ENCODE measurements at regions not wholly inside any gene's neighbourhood (a gene's known extent, or its start where the extent isn't known, plus 50 kb on each side); places are given as distances from the start of the nearest gene placed in this dataset.

DNA sequence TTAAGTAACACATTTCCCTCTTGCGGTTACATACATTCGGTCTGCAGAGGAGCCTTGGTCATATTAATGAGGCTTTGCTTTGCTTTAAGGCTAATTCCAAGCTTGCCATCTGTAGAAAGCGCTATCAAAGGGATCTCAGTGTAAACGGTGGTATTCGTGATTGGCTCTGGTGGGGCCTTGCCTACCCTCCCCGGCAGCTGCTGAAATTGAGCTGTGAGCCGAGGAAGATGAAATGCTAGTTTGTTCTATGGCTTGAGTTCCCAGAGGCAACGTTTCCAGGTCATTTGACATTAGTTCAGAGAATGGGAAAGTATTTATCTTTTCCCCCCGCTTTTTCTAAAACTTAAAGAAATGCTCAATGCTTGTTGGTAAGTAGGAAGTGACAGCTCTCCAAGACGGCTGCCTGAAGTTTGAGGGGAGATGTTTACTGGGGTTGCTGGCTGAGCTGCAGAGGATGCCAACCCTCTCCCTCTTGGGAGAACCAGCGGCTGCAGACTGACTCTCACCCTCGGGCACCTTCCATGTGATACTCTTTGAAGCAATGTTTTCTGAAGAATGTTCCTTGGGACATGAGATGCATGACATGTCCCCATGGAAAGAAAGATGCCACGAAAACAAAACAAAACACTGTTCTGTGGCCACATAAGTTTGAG is 458.7 kb upstream of the EEF2KMT start:
- no peak for DNase-seq

DNA sequence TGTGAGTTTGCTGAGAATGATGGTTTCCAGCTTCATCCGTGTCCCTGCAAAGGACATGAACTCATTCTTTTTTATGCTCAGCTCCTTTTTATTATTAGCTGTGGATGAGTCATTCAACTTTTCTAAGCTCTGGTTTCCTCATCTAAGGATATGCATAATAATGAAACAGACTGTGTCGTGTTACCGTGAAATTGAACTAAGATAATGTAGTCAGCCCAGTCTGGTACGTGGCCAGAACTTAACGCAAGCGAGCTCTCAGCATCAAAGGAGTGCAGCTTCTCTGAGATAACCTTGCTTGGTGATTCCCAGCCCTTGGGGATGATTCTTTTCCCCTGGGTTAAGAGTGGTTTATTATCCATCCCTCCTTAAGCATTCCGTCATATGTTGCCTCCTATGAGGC is 454.3 kb upstream of the EEF2KMT start:
- DNase-seq = no peak

DNA sequence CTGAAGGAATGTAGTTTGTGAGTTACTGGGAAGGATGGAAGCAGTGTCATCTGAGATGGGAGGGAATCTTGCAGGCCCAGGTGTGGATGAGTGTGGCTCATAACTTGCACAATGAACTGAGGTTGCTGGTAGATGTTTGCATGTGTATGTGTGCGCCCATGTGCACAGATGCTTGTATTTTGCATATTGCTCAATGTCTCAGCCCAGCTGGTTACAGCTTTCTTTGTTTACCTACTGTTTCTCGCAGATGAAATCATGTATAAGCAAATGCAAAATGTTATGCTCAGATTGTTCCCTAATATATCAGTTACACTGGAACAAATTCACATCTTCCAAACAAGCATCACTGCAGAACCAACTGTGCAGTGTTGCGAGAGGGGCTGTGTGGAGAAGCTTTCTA is 452.2 kb upstream of the EEF2KMT start:
- no peak for DNase-seq

DNA sequence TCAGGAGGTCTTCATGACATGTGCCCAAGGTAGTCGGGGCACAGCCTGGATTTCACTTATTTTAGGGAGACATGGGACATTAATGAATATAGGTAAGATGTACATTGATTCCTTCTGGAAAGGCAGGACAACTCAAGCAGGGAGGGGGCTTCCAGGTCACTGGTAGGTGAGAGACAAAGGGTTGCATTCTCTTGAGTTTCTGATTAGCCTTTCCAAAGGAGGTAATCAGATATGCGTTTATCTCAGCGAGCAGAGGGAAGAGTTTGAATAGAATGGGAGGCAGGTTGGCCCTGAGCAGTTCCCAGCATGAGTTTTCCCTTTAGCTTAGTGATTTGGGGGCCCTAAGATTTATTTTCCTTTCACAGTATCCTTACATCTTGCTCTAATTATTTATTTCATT is 443.8 kb upstream of the EEF2KMT start:
- no peak for DNase-seq

DNA sequence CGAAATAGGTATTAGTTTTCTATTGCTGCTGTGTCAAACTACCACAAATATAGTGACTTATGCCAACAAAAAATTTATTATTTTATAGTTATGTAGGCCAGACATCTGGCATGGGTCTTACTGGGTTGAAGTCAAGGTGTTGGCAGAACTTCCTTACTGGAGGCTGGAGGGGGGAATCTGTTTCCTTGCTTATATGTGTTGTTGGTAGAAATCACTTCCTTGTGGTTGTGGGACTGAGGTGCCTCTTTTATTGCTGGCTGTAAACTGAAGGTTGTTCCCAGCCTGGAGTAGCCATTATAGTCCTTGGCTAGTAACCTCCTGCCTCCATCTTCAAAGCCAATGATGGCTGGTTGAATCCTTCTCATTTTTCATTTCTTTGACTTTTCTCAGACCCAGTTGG is 439.8 kb upstream of the EEF2KMT start:
- no peak for DNase-seq

DNA sequence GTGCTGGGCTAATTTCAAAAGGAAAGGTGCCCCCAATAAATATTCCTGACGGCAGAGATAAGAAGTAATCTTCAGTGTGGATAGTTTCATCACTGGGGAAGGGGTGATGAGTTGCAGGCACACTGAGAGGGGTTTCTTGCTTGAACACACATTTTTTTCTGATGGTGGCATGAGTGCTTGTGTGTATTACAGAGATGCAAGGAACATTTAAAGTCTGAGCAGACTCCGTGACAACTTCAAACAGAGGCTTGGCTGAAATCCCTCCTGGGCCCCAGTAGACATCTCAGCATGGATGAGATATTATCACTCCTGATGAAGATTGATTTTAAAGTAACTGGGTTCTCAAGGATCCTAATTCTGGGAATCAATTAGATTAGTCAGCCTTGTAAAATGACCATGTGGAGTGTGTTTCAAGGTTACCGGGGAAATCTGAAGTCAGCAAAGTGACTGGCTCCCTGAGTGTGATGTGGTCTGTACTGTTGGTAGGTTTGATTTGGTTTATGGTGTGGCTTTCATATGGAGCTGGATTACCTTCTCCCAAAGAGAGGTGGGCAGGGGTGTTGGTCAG is 435.8 kb upstream of the EEF2KMT start:
- DNase-seq = no peak

DNA sequence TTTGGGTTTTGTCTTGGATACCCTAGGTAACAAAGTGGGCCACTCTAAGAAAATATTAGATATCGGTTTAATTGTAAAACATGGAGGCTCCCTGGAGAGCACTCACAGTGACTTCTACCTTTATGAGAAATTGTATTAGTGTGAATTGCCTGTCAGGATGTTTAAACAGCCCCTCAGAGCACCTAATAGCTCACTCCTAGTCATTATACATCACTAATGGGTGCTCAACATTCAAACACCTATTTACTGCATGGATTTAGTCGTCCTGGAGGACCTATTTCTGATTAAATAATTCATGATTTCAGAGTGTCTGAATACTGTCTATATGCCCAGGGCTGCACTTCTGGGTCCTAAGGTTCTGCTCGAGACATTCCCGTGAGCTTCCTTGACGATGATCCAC is 430.2 kb upstream of the EEF2KMT start:
- DNase-seq = no peak

DNA sequence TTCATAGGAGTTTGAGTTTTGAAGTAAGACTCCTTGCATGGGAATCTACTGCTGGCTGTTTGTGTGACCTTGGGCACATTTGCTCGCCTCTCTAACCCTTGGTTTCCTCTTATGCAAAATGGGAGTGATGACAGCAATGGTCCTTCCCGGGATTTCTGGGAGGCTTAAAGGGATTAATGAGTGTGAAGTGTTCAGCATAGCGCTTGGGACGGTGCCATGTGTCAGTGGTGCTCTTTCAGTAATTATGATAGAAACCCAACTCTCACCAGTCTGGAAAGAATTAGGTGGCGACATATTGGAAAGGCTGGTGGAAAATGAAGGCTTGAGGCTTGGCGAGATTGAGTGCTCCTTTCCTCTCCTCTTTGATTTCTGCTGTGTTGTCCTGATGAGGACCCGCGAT is 429.2 kb upstream of the EEF2KMT start:
- DNase-seq = no peak

DNA sequence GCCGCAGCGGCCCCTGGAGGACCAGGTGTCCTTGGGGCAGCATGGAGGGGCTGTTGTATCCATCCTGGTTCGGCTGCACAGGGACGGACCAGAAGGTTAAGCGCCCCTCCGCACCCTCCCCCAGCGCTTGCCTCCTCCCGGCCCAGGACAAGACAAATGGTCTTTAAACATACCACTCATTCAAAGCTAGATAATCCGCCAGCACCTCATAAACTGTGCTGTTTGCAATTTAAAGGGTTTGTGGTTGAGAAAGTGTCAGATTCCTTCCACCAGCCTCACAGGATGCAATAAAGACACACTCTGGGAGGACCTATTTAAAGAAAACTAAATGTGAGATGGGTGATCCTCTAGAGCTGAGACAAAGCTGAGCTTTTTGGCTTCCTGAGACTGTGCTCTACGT is 426.2 kb upstream of the EEF2KMT start:
- no peak for DNase-seq

DNA sequence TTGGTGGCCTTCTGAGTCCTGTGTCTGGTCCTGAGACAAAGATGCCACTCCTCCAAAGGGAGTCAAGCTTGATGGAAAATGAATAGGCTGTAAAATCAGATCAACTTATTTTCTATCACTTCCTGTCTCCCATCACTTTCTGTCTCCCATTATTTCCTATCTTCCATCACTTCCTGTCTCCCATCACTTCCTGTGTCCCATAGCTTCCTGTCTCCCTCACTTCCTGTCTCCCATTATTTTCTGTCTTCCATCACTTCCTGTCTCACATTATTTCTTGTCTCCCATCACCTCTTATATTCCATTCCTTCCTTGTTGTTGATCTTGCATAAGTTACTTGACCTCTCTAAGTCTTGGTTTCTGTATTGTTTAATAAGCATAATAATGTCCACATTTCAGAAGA is 418.5 kb upstream of the EEF2KMT start:
- DNase-seq = no peak

DNA sequence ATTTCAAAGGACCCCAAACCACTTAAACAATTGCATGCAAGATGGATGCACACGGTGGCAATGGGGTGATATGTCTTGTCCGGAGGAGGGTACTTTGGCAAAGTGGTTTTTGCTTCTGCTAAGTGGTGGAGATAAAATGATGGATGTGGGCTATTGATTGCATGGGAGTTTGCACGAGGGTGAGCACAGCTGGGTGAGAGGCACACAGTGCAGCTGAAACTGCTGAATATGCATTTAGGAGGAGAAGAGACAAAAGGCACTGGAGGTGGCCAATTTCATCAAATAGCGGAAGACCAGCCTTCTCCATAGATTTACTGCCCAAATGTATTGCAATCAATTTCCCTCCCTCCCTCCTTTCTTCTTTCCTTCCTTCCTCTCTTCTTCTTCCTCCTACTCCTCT is 414.4 kb upstream of the EEF2KMT start:
- no peak for DNase-seq

DNA sequence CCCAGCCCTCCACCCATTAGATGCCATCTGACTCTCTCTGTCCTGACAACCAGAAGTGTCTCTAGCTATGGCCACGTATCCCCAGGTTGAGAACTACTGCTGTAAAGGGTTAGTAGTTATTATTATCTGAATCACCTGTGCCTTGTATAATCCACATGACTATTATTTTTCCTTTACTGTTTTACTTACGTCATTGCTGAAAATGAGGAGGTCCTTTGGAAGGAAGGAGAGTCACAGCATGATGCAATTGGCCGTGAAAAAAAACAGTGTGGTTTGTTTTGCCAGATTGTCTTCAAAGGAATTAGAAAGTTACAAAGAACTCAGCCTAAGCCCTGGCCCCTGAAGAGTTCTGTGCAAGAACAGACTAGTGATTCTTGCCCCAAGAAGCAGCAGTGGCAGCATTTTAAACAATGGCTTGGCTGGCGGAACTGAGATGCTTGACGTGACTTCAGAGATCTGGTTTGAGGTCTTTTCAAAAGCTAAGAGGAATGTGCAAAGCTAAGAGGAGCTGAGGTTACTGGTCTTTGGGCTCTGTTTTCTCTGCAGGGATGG is 413.3 kb upstream of the EEF2KMT start:
- DNase-seq = no peak

DNA sequence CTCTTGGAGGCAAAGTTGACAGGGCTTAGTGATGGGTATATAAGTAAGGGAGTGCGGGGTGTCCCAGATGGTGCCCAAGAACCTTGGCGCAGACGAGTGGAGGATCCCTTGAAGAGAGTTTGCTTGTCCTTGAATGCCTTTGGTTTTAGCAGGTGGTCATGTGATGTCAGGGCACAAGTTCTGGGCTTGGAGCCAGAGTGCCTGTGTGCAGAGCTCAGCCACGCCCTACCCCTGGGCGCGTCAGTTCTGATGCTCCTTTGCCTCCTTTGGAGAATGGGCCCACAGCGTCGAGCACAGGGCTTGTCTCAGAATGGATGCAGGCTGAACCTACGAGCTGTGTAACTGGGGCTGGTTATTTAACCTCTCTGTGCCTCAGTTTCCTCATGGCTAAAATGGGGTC is 412.2 kb upstream of the EEF2KMT start:
- DNase-seq = no peak

DNA sequence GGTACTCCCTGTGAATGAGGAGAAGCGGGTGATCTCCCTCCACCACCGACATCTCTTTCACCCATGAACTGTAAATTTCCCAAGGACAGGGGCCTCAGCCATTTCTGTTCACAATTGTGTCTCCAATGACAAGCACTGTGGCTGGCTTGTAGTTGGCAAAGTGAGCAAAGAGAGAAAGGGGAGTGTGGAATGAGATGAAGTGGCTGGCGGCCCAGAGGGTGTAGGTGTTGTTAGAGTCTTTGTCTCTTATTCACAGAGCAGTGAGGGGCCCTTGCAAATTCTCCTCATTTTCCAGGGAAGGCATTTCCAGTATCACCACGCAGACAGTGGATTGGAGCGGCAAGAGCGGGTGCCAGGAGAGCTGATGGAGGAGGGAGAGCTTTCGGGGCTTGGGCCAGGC is 411.7 kb upstream of the EEF2KMT start:
- DNase-seq = no peak

DNA sequence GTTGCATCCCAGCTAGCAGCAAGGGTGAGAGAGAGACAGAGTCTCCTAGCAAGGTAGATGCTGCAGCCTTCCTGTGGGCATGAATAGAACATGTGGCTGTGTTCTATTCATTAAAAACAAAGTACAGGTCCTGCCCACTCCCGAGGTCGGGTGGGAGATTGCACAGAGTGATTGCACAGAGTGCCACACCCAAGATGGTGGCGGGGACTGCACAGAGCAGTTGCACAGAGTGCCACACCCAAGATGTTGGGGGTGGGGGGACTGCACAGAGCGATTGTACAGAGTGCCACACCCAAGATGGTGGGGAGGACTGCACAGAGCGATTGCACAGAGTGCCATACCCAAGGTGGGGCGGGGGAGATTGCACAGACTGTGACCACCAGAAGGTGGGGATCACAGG is 410.8 kb upstream of the EEF2KMT start:
- DNase-seq = no peak

DNA sequence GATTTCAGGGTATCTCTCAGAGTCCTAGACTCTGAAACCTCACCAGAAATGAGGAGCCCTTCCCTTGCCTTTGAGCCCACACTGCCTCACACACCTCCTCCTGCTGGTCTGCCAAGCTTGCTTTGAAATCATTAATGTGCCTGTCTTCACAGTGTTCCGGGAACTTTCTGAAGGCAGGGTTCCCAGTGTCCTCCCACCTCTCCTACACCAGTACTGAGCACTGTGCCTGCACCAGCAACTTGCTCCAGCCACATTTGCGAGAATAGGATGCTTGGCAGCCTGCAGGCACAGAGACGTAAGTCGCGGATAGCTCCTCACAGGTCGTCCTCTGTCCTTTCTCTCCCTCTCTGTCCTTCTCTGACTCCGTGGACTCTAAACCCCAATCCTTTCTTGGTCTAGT is 408.4 kb upstream of the EEF2KMT start:
- DNase-seq = no peak

DNA sequence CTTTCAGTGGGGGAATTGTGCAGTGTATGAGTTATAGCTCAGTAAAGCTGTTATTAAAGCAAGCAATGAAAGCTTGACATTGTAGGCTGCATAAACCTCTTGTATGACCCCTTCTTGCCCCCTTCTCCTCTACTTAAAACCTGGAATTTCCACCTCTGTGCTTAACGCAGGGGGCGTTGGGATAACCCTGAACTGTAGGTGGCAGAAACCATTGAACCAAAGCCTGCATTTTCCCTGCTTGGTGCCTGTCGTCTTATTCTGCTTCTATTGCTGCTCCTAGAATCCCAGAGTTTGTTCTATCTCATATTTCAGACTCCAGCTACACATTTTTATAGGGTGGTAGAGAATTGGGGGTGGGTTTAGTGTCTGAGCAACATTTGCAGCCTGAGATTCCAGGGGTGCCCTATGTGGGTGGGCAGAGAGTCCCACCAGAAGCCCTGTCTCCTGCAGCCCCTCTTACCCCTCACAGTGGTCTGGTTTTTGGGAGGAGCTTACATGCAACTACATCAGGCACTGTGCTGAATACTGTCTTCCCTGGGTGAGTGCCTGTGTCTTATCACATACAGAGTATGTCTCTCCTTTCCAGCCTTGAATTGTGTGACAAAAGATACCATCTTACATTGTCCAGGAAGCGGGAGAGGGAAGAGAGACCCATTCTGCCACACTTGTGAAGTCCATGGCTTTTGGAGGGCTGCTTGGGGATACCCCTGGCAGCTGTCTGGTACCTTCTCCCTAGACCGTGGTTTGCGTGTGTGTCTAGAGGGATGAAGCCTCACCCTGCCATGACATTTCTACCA is 407.7 kb upstream of the EEF2KMT start:
- DNase-seq = no peak

DNA sequence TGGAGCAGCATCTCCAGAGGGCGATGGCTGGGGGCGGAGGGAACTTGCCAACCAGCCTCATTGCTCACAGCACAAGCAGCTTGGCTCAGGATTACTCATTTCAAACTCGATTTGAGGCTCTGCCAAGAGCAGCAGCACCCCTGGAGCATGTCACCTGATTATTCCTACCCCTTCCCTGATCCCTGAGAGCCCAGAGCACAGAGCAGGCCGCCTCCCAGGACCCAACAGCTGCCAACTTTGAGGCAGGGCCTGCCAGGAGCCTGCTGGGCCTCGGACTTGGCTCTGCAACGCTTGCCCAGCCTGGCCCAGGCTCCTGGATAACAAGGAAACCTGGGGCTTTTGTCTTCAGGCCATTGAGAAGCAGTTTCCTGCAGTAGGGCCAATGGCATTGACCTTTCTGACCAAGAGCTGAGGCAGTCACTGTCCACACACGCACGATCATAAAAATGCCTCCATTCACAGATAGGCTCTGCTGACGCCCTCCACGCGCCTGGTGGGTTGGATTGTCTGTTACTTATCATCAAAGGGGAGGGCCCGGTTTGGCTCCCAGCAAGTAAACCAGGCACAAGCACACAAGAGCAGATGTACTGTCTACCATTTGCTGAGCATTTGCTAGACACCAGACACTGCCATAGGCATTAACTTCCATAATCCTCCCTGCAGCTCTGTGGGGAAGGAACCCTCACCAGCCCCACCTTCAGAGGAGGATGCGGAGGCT is 406.6 kb upstream of the EEF2KMT start:
- no peak for DNase-seq

DNA sequence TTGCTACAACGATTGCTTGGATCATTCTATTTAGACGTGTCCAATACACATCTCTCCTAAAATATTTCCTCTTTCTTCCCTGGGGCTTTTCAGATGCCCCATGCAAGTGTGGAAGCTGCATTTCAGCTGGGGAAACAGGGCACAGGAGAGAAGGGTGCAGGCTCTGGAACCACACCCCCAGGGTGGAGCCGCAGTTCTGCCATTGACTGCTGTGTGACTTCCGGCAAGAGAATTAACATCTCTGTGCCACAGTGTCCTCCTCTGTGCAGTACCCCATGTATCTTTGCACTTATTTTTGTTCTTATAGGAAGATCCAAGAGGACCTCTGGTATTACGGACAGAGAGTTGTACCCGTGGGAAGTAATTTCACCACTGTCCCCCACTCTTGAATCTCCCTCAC is 405.3 kb upstream of the EEF2KMT start:
- DNase-seq = no peak

DNA sequence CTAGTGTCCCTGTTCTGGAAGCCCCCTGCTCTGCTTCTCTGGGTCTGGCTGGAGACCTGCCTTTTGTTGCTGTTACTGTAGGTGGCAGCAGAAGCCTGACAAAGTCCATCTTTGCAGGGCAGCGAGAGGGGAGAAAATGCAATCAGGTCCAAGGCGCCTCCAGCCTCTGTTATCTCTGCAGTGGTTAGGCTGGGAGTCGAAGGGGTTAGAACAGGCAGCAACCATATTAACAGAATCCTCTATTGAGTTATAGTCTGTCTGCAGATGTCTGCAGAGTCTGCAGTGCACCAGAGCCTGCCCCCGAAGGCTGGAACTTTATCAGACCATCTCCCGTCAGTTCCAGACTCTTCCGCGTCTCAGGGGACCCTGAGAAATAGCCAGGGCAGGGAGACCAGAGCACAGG is 404.9 kb upstream of the EEF2KMT start:
- no peak for DNase-seq

DNA sequence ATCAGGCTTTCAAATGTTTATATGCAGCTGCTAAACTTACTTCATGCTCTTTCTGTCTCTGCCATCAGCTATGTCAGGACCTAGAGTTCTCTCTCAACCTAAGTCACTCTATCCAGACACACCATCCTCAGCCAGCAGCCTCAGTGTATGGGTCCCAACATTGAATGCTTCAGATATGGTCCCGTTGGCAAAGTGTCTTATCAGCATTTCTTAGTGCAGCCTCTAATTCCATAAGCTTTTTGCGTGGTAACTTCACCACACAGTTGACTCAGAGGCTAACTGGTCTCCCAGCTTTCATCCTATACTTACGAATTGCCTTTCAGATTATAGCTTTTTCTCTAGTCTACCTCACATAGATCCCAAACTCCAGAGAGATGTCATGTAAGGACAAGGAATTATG is 402.9 kb upstream of the EEF2KMT start:
- DNase-seq = no peak

DNA sequence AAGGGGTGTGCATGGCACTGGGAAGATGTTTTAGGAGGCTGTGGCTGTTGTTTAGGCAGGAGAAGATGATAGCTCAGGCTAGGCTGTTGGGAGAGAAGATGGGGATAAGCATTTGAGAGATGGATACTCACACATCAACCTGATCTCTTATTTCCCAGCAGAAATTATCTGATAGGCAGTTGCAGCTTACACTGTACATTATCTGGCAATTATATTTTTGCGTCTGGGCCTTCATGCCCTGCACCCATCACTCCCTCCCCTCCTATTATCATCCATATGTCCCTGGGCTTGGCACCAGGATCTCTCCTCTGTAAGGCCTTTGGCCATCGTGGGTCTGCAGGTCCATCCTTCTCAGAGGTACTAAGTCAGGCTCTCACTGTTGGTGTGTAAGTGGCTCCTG is 401.0 kb upstream of the EEF2KMT start:
- DNase-seq = no peak

DNA sequence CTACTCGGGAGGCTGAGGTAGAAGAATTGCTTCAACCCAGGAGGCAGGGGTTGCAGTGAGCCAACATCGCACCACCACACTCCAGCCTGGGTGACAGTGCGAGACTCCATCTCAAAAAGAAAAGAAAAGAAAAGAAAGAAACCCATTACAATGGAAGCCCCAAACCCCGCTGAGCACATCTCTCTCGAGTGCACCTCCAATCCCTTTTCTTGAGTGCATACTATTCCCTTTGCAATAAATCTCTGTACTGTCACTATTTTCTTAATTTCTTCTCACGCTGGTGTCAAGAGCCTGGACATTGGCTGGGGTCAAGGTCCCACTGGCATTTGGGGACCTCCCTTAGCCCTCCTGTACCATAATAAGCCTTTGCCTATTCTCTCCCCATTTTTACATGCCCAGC is 398.4 kb upstream of the EEF2KMT start:
- no peak for DNase-seq

DNA sequence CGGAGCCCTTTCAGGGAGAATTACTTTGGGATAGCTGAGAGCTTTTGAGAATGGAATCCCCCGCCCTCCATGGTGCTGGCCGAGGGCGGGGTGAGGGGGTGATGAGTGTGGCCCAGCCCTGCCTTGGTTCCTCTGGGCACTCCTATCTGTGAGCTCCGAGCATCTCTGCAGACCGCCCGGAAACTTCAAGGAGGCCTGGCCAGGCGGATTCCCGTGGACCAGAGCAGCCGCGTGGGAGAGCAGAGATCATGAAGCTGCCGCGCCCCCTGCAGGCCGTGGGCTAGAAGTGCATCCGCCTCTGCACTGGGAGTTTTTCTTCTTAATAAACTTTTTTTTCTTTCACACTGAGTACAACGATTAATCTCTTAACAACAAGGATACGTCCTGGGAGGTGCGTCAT is 392.9 kb upstream of the EEF2KMT start:
- DNase-seq = no peak
